Vagina (tissue), 2 donors: ENCODE measurements at regions not wholly inside any gene's neighbourhood (a gene's known extent, or its start where the extent isn't known, plus 50 kb on each side); places are given as distances from the start of the nearest gene placed in this dataset.

Experiments used
- POLR2A ChIP-seq, 2 donors: fragments of 450-650 bp; IDR thresholded peaks; one replicate each; pipeline ENCODE4 v1.6.1; 2017; ENCODE audit warnings: antibody characterized with exemption in 2 of 2, mild to moderate bottlenecking in 2 of 2, moderate library complexity in 2 of 2
- POLR2AphosphoS5 ChIP-seq, 2 donors: sonication (generic); formaldehyde crosslinking; IDR thresholded peaks; one replicate each; pipeline ENCODE4 v1.9.0; 2017; ENCODE audit warnings: antibody characterized with exemption in 2 of 2, mild to moderate bottlenecking in 2 of 2, low read depth in 1 of 2; ENCODE audit not compliant: insufficient read depth in 1 of 2
- TF ChIP-seq, protein P1 (sequence below), 3 experiments: fragments of 450-650 bp in 2 of 3; fragments of 200-600 bp in 1 of 3; sonication (generic) in 1 of 3; IDR thresholded peaks; one replicate each; pipeline ENCODE4 v1.5.1; 2017 to 2019; ENCODE audit warnings: antibody characterized with exemption in 3 of 3, mild to moderate bottlenecking in 2 of 3, moderate library complexity in 2 of 3

DNA sequence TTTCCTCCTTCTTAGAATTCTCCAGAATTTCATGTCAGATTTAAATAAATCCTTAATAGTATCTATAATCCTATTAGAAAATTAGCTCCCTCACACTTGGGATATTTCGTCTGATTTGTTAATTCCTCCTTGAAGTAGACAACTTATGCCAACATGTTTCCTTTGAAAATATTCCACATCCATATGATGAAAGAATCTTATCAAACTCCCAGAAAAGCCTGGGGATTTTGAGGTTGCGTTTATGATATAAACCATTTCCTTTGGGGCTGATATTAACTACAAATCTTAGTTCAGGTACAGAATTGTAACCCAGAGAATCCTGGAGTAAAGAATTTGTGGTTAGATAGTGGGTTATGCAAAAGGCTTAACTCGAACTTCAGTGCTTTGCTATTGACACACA lies 2373.8 kb upstream of the ACO1 start:
- TF ChIP-seq, protein P1, sequence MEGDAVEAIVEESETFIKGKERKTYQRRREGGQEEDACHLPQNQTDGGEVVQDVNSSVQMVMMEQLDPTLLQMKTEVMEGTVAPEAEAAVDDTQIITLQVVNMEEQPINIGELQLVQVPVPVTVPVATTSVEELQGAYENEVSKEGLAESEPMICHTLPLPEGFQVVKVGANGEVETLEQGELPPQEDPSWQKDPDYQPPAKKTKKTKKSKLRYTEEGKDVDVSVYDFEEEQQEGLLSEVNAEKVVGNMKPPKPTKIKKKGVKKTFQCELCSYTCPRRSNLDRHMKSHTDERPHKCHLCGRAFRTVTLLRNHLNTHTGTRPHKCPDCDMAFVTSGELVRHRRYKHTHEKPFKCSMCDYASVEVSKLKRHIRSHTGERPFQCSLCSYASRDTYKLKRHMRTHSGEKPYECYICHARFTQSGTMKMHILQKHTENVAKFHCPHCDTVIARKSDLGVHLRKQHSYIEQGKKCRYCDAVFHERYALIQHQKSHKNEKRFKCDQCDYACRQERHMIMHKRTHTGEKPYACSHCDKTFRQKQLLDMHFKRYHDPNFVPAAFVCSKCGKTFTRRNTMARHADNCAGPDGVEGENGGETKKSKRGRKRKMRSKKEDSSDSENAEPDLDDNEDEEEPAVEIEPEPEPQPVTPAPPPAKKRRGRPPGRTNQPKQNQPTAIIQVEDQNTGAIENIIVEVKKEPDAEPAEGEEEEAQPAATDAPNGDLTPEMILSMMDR (IDR thresholded peaks at IDR 0.05): no peak
- no peak for TF ChIP-seq POLR2AphosphoS5 (IDR thresholded peaks at IDR 0.05; ENCODE audit: insufficient read depth in 1 of 2, low read depth in 1 of 2)
- TF ChIP-seq POLR2A (IDR thresholded peaks at IDR 0.05): no peak
